HEK293 (cell line): ENCODE measurements at regions not wholly inside any gene's neighbourhood (a gene's known extent, or its start where the extent isn't known, plus 50 kb on each side); places are given as distances from the start of the nearest gene placed in this dataset.

Experiments used
- CTCF ChIA-PET: fragments of 350-600 bp; formaldehyde crosslinking; extraction: SDS; loops from one replicate; lab custom pipeline; 2021; ENCODE audit warnings: antibody characterized with exemption; lab: Yijun Ruan, JAX
- POLR2A ChIA-PET: fragments of 300-600 bp; formaldehyde crosslinking; extraction: SDS; loops from one replicate; lab custom pipeline; 2020; ENCODE audit warnings: antibody characterized with exemption, inconsistent platforms; lab: Yijun Ruan, JAX
- H3K27ac ChIP-seq: fragments of 200-500 bp; sonication (Bioruptor generic); 2 replicates; pipeline ENCODE4 v1.5.1; 2014; ENCODE audit warnings: low read depth, low read length, control low read depth, inconsistent platforms; ENCODE audit errors: extremely low read depth
- H3K36me3 ChIP-seq, 2 experiments: fragments of 200-500 bp in 1 of 2; sonication (Bioruptor generic) in 1 of 2; 1 replicate in 1 of 2; 2 replicates in 1 of 2; pipeline ENCODE4 v1.5.1; 2014 to 2017; ENCODE audit warnings: inconsistent platforms in 2 of 2, low read length in 2 of 2; ENCODE audit not compliant: control insufficient read depth in 2 of 2, insufficient read depth in 1 of 2
- H3K4me1 ChIP-seq: fragments of 200-500 bp; sonication (Bioruptor generic); 2 replicates; pipeline ENCODE4 v1.5.1; 2014; ENCODE audit warnings: mild to moderate bottlenecking, low read length, inconsistent platforms; ENCODE audit not compliant: control insufficient read depth, insufficient read depth
- H3K4me3 ChIP-seq: 2 replicates; pipeline ENCODE4 v1.5.1; 2011; ENCODE audit warnings: low read depth, mild to moderate bottlenecking, control low read depth, low read length, moderate library complexity
- H3K9me3 ChIP-seq: fragments of 200-500 bp; sonication (Bioruptor generic); 2 replicates; pipeline ENCODE4 v1.5.1; 2014; ENCODE audit warnings: low read depth, low read length, inconsistent platforms; ENCODE audit not compliant: control insufficient read depth, insufficient read depth
- HOXA7 ChIP-seq: sonication (generic); formaldehyde crosslinking; IDR thresholded peaks from 2 replicates; pipeline ENCODE4 v1.8.1; 2022; ENCODE audit warnings: missing genetic modification reagents, borderline replicate concordance
- MZF1 ChIP-seq: fragments of 450-650 bp; formaldehyde crosslinking; IDR thresholded peaks from 2 replicates; pipeline ENCODE4 v1.5.1; 2017; ENCODE audit warnings: missing biosample characterization, missing genetic modification characterization, borderline replicate concordance
- OVOL3 ChIP-seq: fragments of 450-650 bp; formaldehyde crosslinking; IDR thresholded peaks from 2 replicates; pipeline ENCODE4 v1.5.1; 2016; ENCODE audit warnings: missing biosample characterization, missing genetic modification characterization
- REPIN1 ChIP-seq: fragments of 450-650 bp; formaldehyde crosslinking; IDR thresholded peaks from 2 replicates; pipeline ENCODE4 v1.5.1; 2017; ENCODE audit warnings: missing biosample characterization, missing genetic modification characterization, low read depth
- SP2 ChIP-seq: fragments of 450-650 bp; formaldehyde crosslinking; IDR thresholded peaks from 2 replicates; pipeline ENCODE4 v1.5.1; 2016; ENCODE audit warnings: missing biosample characterization, missing genetic modification characterization
- YY2 ChIP-seq: fragments of 450-650 bp; formaldehyde crosslinking; IDR thresholded peaks from 2 replicates; pipeline ENCODE4 v1.5.1; 2016; ENCODE audit warnings: missing biosample characterization, missing genetic modification characterization
- ZBTB8A ChIP-seq: fragments of 450-650 bp; formaldehyde crosslinking; IDR thresholded peaks from 2 replicates; pipeline ENCODE4 v1.5.1; 2016; ENCODE audit warnings: missing biosample characterization, missing genetic modification characterization
- ZNF140 ChIP-seq: fragments of 450-650 bp; formaldehyde crosslinking; IDR thresholded peaks from 2 replicates; pipeline ENCODE4 v1.5.1; 2016; ENCODE audit warnings: missing biosample characterization, missing genetic modification characterization
- ZNF174 ChIP-seq: fragments of 450-650 bp; formaldehyde crosslinking; IDR thresholded peaks from 2 replicates; pipeline ENCODE4 v1.5.0; 2017; ENCODE audit warnings: missing biosample characterization, mild to moderate bottlenecking, missing genetic modification characterization
- ZNF521 ChIP-seq: fragments of 450-650 bp; formaldehyde crosslinking; IDR thresholded peaks from 2 replicates; pipeline ENCODE4 v1.5.1; 2017; ENCODE audit warnings: missing biosample characterization, mild to moderate bottlenecking, missing genetic modification characterization
- ZNF549 ChIP-seq: fragments of 450-650 bp; IDR thresholded peaks from 2 replicates; pipeline ENCODE4 v1.5.1; 2018; ENCODE audit warnings: missing biosample characterization, missing genetic modification characterization, mild to moderate bottlenecking, inconsistent platforms, moderate library complexity
- TF ChIP-seq, protein P1 (sequence below): fragments of 450-650 bp; formaldehyde crosslinking; IDR thresholded peaks from 2 replicates; pipeline ENCODE4 v1.5.1; 2016; ENCODE audit warnings: missing biosample characterization, missing genetic modification characterization
- TF ChIP-seq, protein P2 (sequence below): fragments of 450-650 bp; formaldehyde crosslinking; IDR thresholded peaks from 2 replicates; pipeline ENCODE4 v1.5.1; 2017; ENCODE audit warnings: missing biosample characterization, missing genetic modification characterization
- TF ChIP-seq, protein P3 (sequence below): fragments of 450-650 bp; formaldehyde crosslinking; IDR thresholded peaks from 2 replicates; pipeline ENCODE4 v1.5.1; 2016; ENCODE audit warnings: missing biosample characterization, missing genetic modification characterization
- TF ChIP-seq, protein P4 (sequence below): fragments of 450-650 bp; IDR thresholded peaks from 2 replicates; pipeline ENCODE4 v1.5.1; 2018; ENCODE audit warnings: missing biosample characterization, missing genetic modification characterization
- TF ChIP-seq, protein P5 (sequence below): fragments of 450-650 bp; formaldehyde crosslinking; optimal IDR thresholded peaks from 2 replicates; pipeline ENCODE3; 2016; ENCODE audit warnings: missing biosample characterization, mild to moderate bottlenecking, missing genetic modification characterization
- TF ChIP-seq, protein P6 (sequence below): fragments of 450-650 bp; formaldehyde crosslinking; IDR thresholded peaks from 2 replicates; pipeline ENCODE4 v1.5.1; 2016; ENCODE audit warnings: missing biosample characterization, missing genetic modification characterization, borderline replicate concordance

DNA sequence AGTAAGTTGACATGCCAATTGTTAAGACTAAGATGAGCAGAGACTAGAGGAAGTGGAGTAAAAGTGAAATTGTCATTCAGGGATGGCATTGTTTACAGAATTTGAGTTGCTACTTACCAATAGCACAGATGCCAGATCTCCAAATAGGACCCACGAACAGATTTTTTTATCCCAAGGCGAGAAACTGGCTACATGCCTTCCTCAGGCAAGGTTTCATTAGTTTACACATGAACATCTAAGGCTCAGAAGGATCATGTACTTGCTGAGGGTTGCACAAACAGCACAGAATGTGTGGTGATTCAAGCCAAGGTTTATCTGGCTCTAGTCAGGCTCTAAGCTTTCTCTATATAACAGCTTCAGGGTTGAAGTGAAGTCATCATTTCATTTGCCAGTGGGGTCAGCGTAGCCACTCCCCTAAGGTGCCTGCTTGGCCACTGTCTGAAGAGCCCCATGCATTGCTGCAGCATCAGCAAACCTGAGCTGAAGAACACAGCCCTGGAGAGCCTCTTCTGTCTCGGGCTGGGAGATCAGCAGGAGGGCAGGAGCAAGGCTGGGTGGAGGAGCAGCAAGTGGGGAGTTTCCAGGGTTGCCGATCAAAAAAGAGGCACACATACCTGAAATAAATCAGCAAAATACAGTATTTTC lies 193.0 kb upstream of the LCORL start (continued):
- TF ChIP-seq HOXA7 (no peak), ZNF174 (tag by site-specific recombination) (no peak), ZBTB8A (no peak), SP2 (tag by site-specific recombination) (no peak), ZNF549 (no peak), ZNF521 (tag by site-specific recombination) (no peak)
- TF ChIP-seq, protein P1, sequence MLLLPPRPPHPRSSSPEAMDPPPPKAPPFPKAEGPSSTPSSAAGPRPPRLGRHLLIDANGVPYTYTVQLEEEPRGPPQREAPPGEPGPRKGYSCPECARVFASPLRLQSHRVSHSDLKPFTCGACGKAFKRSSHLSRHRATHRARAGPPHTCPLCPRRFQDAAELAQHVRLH: no peak
- TF ChIP-seq, protein P2, sequence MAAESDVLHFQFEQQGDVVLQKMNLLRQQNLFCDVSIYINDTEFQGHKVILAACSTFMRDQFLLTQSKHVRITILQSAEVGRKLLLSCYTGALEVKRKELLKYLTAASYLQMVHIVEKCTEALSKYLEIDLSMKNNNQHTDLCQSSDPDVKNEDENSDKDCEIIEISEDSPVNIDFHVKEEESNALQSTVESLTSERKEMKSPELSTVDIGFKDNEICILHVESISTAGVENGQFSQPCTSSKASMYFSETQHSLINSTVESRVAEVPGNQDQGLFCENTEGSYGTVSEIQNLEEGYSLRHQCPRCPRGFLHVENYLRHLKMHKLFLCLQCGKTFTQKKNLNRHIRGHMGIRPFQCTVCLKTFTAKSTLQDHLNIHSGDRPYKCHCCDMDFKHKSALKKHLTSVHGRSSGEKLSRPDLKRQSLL (tag by site-specific recombination): no peak
- TF ChIP-seq, protein P3, sequence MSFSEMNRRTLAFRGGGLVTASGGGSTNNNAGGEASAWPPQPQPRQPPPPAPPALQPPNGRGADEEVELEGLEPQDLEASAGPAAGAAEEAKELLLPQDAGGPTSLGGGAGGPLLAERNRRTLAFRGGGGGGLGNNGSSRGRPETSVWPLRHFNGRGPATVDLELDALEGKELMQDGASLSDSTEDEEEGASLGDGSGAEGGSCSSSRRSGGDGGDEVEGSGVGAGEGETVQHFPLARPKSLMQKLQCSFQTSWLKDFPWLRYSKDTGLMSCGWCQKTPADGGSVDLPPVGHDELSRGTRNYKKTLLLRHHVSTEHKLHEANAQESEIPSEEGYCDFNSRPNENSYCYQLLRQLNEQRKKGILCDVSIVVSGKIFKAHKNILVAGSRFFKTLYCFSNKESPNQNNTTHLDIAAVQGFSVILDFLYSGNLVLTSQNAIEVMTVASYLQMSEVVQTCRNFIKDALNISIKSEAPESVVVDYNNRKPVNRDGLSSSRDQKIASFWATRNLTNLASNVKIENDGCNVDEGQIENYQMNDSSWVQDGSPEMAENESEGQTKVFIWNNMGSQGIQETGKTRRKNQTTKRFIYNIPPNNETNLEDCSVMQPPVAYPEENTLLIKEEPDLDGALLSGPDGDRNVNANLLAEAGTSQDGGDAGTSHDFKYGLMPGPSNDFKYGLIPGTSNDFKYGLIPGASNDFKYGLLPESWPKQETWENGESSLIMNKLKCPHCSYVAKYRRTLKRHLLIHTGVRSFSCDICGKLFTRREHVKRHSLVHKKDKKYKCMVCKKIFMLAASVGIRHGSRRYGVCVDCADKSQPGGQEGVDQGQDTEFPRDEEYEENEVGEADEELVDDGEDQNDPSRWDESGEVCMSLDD: no peak

DNA sequence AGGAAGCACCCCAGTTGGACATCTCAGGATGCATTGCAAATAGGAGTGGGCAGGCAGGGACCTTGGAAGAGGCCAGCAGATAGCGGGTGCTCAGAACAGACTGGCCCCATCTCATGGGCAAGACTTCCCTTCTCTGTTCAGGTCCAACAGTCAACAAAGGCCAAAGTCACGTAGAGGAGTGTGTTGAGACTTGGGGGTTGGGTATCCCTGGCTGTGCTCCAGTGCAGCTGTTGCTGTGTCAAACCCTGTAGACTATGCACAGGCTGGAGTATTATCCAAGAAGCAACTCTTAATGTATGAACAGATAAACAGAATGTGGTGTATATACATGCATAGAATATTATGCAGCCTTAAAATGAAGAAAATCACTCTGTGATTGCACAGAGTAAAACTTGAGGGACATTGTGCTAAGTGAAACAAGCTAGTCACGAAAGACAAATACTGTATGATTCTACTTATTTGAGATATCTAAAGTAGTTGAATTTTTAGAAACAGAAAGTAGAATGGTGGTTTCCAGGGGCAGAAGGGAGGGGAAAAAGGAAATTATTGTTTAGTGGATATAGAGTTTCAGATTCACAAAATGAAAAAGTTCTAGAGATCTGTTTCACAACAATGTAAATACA lies 192.1 kb upstream of the LCORL start:
- TF ChIP-seq, protein P4, sequence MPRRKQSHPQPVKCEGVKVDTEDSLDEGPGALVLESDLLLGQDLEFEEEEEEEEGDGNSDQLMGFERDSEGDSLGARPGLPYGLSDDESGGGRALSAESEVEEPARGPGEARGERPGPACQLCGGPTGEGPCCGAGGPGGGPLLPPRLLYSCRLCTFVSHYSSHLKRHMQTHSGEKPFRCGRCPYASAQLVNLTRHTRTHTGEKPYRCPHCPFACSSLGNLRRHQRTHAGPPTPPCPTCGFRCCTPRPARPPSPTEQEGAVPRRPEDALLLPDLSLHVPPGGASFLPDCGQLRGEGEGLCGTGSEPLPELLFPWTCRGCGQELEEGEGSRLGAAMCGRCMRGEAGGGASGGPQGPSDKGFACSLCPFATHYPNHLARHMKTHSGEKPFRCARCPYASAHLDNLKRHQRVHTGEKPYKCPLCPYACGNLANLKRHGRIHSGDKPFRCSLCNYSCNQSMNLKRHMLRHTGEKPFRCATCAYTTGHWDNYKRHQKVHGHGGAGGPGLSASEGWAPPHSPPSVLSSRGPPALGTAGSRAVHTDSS (tag by site-specific recombination): no peak
- TF ChIP-seq REPIN1 (tag by site-specific recombination) (no peak), OVOL3 (tag by site-specific recombination) (no peak), ZNF140 (tag by site-specific recombination) (no peak), YY2 (tag by site-specific recombination) (no peak), MZF1 (tag by site-specific recombination) (no peak)
- TF ChIP-seq, protein P5, sequence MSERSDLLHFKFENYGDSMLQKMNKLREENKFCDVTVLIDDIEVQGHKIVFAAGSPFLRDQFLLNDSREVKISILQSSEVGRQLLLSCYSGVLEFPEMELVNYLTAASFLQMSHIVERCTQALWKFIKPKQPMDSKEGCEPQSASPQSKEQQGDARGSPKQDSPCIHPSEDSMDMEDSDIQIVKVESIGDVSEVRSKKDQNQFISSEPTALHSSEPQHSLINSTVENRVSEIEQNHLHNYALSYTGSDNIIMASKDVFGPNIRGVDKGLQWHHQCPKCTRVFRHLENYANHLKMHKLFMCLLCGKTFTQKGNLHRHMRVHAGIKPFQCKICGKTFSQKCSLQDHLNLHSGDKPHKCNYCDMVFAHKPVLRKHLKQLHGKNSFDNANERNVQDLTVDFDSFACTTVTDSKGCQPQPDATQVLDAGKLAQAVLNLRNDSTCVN (tag by site-specific recombination): no peak
- POLR2A ChIA-PET: no interaction called here
- Histone ChIP-seq H3K27ac (no peak overlapping the region), H3K4me1 (no peaks in the 10 kb centered on the region), H3K4me3 (no peak overlapping the region), H3K9me3 (no peaks in the 10 kb centered on the region), H3K36me3 (no peaks in the 10 kb centered on the region)
- CTCF ChIA-PET: no interaction called here

DNA sequence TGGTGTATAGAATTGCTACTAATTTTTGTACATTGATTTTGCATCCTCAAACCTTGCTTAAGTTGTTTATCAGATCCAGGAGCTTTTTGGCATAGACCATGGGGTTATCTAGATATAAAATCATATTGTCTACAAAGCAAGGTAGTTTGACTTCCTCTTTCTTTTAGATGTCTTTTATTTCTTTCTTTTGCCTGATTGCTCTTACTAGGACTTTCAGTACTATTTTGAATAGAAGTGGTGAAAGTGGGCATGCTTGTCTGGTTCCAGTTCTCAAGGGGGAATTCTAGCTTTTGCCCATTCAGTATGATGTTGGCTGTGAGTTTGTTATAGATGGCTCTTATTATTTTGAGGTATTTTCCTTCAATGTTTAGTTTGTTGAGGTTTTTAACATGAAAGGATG lies 187.9 kb upstream of the LCORL start:
- H3K4me3 ChIP-seq: no peak overlapping the region
- TF ChIP-seq, protein P6, sequence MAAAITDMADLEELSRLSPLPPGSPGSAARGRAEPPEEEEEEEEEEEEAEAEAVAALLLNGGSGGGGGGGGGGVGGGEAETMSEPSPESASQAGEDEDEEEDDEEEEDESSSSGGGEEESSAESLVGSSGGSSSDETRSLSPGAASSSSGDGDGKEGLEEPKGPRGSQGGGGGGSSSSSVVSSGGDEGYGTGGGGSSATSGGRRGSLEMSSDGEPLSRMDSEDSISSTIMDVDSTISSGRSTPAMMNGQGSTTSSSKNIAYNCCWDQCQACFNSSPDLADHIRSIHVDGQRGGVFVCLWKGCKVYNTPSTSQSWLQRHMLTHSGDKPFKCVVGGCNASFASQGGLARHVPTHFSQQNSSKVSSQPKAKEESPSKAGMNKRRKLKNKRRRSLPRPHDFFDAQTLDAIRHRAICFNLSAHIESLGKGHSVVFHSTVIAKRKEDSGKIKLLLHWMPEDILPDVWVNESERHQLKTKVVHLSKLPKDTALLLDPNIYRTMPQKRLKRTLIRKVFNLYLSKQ (tag by site-specific recombination): no peak
- H3K27ac ChIP-seq: no peak overlapping the region
- no peaks in the 10 kb centered on the region for H3K9me3 ChIP-seq
- no peaks in the 10 kb centered on the region for H3K4me1 ChIP-seq
- ChIA-PET POLR2A (no interaction called here), CTCF (no interaction called here)
- no peaks in the 10 kb centered on the region for H3K36me3 ChIP-seq
